NB4 (cell line): ENCODE measurements at regions not wholly inside any gene's neighbourhood (a gene's known extent, or its start where the extent isn't known, plus 50 kb on each side); places are given as distances from the start of the nearest gene placed in this dataset.

Experiments used
- MAX ChIP-seq: IDR thresholded peaks from 2 replicates; pipeline ENCODE4 v1.6.1; 2011; ENCODE audit warnings: low read depth, low read length
- POLR2A ChIP-seq: IDR thresholded peaks from 2 replicates; pipeline ENCODE4 v1.6.1; 2011; ENCODE audit warnings: mild to moderate bottlenecking; ENCODE audit not compliant: insufficient read length; ENCODE audit errors: extremely low read depth
- TF ChIP-seq, protein P1 (sequence below): IDR thresholded peaks from one replicate; pipeline ENCODE4 v1.5.1; 2012; ENCODE audit warnings: low read depth, low read length

- TF ChIP-seq, protein P1, sequence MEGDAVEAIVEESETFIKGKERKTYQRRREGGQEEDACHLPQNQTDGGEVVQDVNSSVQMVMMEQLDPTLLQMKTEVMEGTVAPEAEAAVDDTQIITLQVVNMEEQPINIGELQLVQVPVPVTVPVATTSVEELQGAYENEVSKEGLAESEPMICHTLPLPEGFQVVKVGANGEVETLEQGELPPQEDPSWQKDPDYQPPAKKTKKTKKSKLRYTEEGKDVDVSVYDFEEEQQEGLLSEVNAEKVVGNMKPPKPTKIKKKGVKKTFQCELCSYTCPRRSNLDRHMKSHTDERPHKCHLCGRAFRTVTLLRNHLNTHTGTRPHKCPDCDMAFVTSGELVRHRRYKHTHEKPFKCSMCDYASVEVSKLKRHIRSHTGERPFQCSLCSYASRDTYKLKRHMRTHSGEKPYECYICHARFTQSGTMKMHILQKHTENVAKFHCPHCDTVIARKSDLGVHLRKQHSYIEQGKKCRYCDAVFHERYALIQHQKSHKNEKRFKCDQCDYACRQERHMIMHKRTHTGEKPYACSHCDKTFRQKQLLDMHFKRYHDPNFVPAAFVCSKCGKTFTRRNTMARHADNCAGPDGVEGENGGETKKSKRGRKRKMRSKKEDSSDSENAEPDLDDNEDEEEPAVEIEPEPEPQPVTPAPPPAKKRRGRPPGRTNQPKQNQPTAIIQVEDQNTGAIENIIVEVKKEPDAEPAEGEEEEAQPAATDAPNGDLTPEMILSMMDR, result no peak
- TF ChIP-seq POLR2A (no peak), MAX (no peak)
These were observed 51.7 kb upstream of the CPXM2 start for GRCh38 chr10:123943307-123943706.
